Panc1 (cell line): ENCODE measurements at regions not wholly inside any gene's neighbourhood (a gene's known extent, or its start where the extent isn't known, plus 50 kb on each side); places are given as distances from the start of the nearest gene placed in this dataset.

Source experiments
- ATAC-seq: fragments of 200-7000 bp; cut with Tn5 transposase; 2 replicates; pipeline ENCODE4 v1.9.1; 2020; ENCODE audit warnings: mild to moderate bottlenecking, moderate library complexity
- BruUV-seq: library from RNA; stranded (reverse); fragments of 400-500 nt; replicated peaks from 2 replicates; lab custom pipeline; 2021; lab: Mats Ljungman, UMichigan
- CTCF ChIA-PET: fragments of 300-600 bp; sonication (Branson Sonifier 250); formaldehyde crosslinking; loops from one replicate; lab custom pipeline; 2022; ENCODE audit warnings: antibody characterized with exemption; lab: Charles Lee
- POLR2A ChIA-PET: fragments of 300-600 bp; sonication (Branson Sonifier 250); formaldehyde crosslinking; loops from one replicate; lab custom pipeline; 2022; ENCODE audit warnings: antibody characterized with exemption; lab: Charles Lee
- DNase-seq: peaks from one replicate; pipeline ENCODE4 v3.0.0-alpha.2; 2010; ENCODE audit warnings: low read depth, low spot score
- H3K27ac ChIP-seq: 2 replicates; pipeline ENCODE4 v1.5.1; 2011; ENCODE audit warnings: mild to moderate bottlenecking, low read length, inconsistent platforms
- H3K27me3 ChIP-seq: fragments of 200-500 bp; sonication (Bioruptor generic); 2 replicates; pipeline ENCODE4 v1.6.0; 2014; ENCODE audit warnings: low read length, inconsistent platforms; ENCODE audit not compliant: control insufficient read depth, insufficient read depth
- H3K36me3 ChIP-seq: fragments of 200-500 bp; sonication (Bioruptor generic); 2 replicates; pipeline ENCODE4 v1.5.1; 2014; ENCODE audit warnings: inconsistent platforms, mild to moderate bottlenecking, low read length, moderate library complexity; ENCODE audit not compliant: control insufficient read depth, insufficient read depth
- H3K4me1 ChIP-seq: 2 replicates; pipeline ENCODE4 v1.5.1; 2011; ENCODE audit warnings: inconsistent platforms, mild to moderate bottlenecking, low read length, moderate library complexity; ENCODE audit not compliant: control insufficient read depth, insufficient read depth
- H3K4me3 ChIP-seq, 2 experiments: 2 replicates each; pipeline ENCODE4 v1.5.1; 2011 to 2012; ENCODE audit warnings: low read depth in 2 of 2, low read length in 2 of 2, mild to moderate bottlenecking in 2 of 2, inconsistent platforms in 1 of 2, moderate library complexity in 1 of 2
- H3K9me3 ChIP-seq: fragments of 200-500 bp; sonication (Bioruptor generic); 2 replicates; pipeline ENCODE4 v1.5.1; 2014; ENCODE audit warnings: low read depth, mild to moderate bottlenecking, inconsistent platforms, low read length, moderate library complexity; ENCODE audit not compliant: control insufficient read depth, insufficient read depth
- POLR2AphosphoS5 ChIP-seq: IDR thresholded peaks from 2 replicates; pipeline ENCODE4 v1.6.1; 2012; ENCODE audit warnings: mild to moderate bottlenecking, low read depth, low read length, moderate library complexity
- SIN3A ChIP-seq: IDR thresholded peaks from 2 replicates; pipeline ENCODE4 v1.6.1; 2012; ENCODE audit warnings: low read depth, mild to moderate bottlenecking, low read length, moderate library complexity, borderline replicate concordance; ENCODE audit not compliant: insufficient read depth
- TCF7L2 ChIP-seq: IDR thresholded peaks from 2 replicates; pipeline ENCODE4 v1.6.1; 2011; ENCODE audit warnings: mild to moderate bottlenecking, low read depth, low read length, inconsistent platforms
- in situ Hi-C: cut with HindIII; loops from 2 replicates; pipeline ENCODE4 v1.10.0; 2016; ENCODE audit warnings: low sequenced_read_pairs, low pct_unique_long_range_greater_than_20kb
- intact Hi-C: fragments of 100-400 bp; cut with micrococcal nuclease; formaldehyde crosslinking; loops from one replicate; pipeline ENCODE4 v1.10.0; 2022; ENCODE audit not compliant: unreplicated experiment
- TF ChIP-seq, protein P1 (sequence below): fragments of 450-650 bp; IDR thresholded peaks from 2 replicates; pipeline ENCODE4 v1.5.1; 2017; ENCODE audit warnings: mild to moderate bottlenecking
- TF ChIP-seq, protein P2 (sequence below), 2 experiments: IDR thresholded peaks; 2 replicates each; pipeline ENCODE4 v1.6.1; 2011 to 2012; ENCODE audit warnings: low read depth in 2 of 2, control low read depth in 1 of 2, low read length in 1 of 2, mild to moderate bottlenecking in 1 of 2, moderate library complexity in 1 of 2; ENCODE audit not compliant: insufficient read depth in 1 of 2

DNA sequence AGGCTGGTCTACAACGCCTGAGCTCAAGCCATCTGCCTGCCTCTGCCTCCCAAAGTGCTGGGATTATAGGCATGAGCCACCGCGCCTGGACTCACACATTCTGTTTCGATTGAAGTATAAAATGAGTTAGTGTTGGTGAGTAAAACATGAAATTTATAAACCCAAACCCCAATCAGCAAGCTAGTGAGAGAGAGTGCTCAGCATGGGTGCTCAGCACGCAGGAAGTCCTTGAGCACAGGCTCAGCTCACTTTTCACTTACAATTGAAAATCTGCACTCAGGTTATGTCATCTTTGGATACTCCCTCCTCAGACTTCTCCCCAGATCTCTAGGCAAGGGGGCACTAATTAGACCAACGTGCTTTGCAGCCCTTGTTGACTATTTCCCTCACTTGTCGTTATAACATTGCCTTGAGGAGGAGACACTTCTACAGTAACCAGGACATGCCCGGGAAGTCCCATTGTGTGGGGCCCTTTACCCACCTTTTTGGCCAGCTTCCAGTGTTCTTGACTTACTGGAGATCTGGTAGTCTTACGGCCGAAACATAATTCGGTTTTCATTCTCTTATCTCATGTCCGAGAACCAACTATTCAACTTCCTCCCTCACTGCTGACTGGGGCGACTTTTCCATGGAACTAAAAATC lies 68.5 kb upstream of the AMN1 start:
- no peak overlapping the region for H3K27ac ChIP-seq
- in situ Hi-C loops (no loop called here), intact Hi-C loops (no loop called here)
- no peak overlapping the region for H3K4me3 ChIP-seq
- BruUV-seq = no TSS peak
- ATAC-seq = no peak
- no peaks in the 10 kb centered on the region for H3K4me1 ChIP-seq
- ChIA-PET CTCF (no interaction called here), POLR2A (no interaction called here)
- no peaks in the 10 kb centered on the region for H3K36me3 ChIP-seq
- DNase-seq = no peak
- TF ChIP-seq, protein P1, sequence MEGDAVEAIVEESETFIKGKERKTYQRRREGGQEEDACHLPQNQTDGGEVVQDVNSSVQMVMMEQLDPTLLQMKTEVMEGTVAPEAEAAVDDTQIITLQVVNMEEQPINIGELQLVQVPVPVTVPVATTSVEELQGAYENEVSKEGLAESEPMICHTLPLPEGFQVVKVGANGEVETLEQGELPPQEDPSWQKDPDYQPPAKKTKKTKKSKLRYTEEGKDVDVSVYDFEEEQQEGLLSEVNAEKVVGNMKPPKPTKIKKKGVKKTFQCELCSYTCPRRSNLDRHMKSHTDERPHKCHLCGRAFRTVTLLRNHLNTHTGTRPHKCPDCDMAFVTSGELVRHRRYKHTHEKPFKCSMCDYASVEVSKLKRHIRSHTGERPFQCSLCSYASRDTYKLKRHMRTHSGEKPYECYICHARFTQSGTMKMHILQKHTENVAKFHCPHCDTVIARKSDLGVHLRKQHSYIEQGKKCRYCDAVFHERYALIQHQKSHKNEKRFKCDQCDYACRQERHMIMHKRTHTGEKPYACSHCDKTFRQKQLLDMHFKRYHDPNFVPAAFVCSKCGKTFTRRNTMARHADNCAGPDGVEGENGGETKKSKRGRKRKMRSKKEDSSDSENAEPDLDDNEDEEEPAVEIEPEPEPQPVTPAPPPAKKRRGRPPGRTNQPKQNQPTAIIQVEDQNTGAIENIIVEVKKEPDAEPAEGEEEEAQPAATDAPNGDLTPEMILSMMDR = no peak
- no peak for TF ChIP-seq POLR2AphosphoS5
- TF ChIP-seq, protein P2, sequence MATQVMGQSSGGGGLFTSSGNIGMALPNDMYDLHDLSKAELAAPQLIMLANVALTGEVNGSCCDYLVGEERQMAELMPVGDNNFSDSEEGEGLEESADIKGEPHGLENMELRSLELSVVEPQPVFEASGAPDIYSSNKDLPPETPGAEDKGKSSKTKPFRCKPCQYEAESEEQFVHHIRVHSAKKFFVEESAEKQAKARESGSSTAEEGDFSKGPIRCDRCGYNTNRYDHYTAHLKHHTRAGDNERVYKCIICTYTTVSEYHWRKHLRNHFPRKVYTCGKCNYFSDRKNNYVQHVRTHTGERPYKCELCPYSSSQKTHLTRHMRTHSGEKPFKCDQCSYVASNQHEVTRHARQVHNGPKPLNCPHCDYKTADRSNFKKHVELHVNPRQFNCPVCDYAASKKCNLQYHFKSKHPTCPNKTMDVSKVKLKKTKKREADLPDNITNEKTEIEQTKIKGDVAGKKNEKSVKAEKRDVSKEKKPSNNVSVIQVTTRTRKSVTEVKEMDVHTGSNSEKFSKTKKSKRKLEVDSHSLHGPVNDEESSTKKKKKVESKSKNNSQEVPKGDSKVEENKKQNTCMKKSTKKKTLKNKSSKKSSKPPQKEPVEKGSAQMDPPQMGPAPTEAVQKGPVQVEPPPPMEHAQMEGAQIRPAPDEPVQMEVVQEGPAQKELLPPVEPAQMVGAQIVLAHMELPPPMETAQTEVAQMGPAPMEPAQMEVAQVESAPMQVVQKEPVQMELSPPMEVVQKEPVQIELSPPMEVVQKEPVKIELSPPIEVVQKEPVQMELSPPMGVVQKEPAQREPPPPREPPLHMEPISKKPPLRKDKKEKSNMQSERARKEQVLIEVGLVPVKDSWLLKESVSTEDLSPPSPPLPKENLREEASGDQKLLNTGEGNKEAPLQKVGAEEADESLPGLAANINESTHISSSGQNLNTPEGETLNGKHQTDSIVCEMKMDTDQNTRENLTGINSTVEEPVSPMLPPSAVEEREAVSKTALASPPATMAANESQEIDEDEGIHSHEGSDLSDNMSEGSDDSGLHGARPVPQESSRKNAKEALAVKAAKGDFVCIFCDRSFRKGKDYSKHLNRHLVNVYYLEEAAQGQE (IDR thresholded peaks at IDR 0.05; ENCODE audit: insufficient read depth in 1 of 2, low read depth in 2 of 2, low read length in 1 of 2) = no peak
- TF ChIP-seq TCF7L2 = no peak
- TF ChIP-seq SIN3A = no peak
- no peaks in the 10 kb centered on the region for H3K9me3 ChIP-seq
- H3K27me3 ChIP-seq = no peaks in the 10 kb centered on the region

DNA sequence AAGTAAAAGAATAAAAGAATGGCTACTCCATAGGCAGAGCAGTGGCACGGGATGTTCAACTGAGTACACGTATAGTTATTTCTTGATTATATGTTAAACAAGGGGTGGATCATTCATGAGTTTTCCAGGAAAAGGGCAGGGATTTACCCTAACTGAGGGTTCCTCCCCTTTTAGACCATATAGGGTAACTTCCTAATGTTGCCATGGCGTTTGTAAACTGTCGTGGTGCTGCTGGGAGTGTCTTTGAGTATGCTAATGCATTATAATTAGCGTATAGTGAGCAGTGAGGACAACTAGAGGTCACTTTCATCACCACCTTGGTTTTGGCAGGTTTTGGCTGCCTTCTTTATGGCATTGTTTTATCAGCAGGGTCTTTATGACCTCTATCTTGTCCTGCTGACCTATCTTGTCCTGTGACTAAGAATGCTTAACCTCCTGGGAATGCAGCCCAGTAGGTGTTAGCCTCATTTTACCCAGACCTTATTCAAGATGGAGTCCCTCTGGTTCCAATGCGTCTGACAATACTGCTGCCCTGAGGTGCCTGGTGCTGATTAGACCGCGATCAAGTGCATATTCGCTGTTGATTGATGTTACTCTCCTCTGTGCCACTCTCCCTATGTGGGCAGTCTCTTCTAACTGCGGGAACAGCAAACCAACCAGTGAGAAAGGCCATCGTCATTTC lies 67.6 kb upstream of the AMN1 start:
- ChIA-PET CTCF (no interaction called here), POLR2A (no interaction called here)
- Histone ChIP-seq H3K4me3 (no peak overlapping the region), H3K36me3 (no peaks in the 10 kb centered on the region), H3K27me3 (no peaks in the 10 kb centered on the region), H3K9me3 (no peaks in the 10 kb centered on the region), H3K4me1 (no peaks in the 10 kb centered on the region), H3K27ac (no peak overlapping the region)
- no peak for DNase-seq
- intact Hi-C loops = no loop called here
- ATAC-seq = no peak
- TF ChIP-seq SIN3A (no peak), POLR2AphosphoS5 (no peak), TCF7L2 (no peak)
- TF ChIP-seq, protein P2 (IDR thresholded peaks at IDR 0.05; ENCODE audit: insufficient read depth in 1 of 2, low read depth in 2 of 2, low read length in 1 of 2) = no peak
- TF ChIP-seq, protein P1 = no peak
- in situ Hi-C loops = no loop called here
- no TSS peak for BruUV-seq
